ENCODE measurements at regions not wholly inside any gene's neighbourhood (a gene's known extent, or its start where the extent isn't known, plus 50 kb on each side); places are given as distances from the start of the nearest gene placed in this dataset.

- Histone ChIP-seq H3K4me1 (ENCODE audit: control insufficient read depth in 3 of 3, insufficient read depth in 2 of 3, low read depth in 1 of 3, low read length in 2 of 3) (no peaks in the 10 kb centered on the region), H3K36me3 (ENCODE audit: control insufficient read depth in 3 of 3, insufficient read depth in 2 of 3, low read depth in 1 of 3, low read length in 3 of 3) (no peaks in the 10 kb centered on the region), H3K4me3 (ENCODE audit: low read depth in 1 of 3, low read length in 3 of 3) (no peak overlapping the region), H3K27me3 (ENCODE audit: control insufficient read depth in 3 of 3, insufficient read depth in 3 of 3, low read length in 3 of 3) (no peaks in the 10 kb centered on the region), H3K27ac (ENCODE audit: low read depth in 1 of 3, low read length in 2 of 3) (no peak overlapping the region), H3K9me3 (ENCODE audit: control insufficient read depth in 2 of 2, insufficient read depth in 1 of 2, low read depth in 1 of 2, low read length in 1 of 2) (no peaks in the 10 kb centered on the region)
- DNase-seq (peak; percentile 55 to 56), FAIRE-seq (no peak)
- 35 to 54% (median 41%) methylated on average over 7 of the region's 7 CpGs for WGBS, 3 donors
Measured at GRCh38 chr21:27802816-27803475, 836.1 kb upstream of the ADAMTS5 start.

- Histone ChIP-seq H3K27ac (ENCODE audit: low read depth in 1 of 3, low read length in 2 of 3) (no peak overlapping the region), H3K9me3 (ENCODE audit: control insufficient read depth in 2 of 2, insufficient read depth in 1 of 2, low read depth in 1 of 2, low read length in 1 of 2) (no peaks in the 10 kb centered on the region), H3K27me3 (ENCODE audit: control insufficient read depth in 3 of 3, insufficient read depth in 3 of 3, low read length in 3 of 3) (no peaks in the 10 kb centered on the region), H3K4me3 (ENCODE audit: low read depth in 1 of 3, low read length in 3 of 3) (no peak overlapping the region), H3K36me3 (ENCODE audit: control insufficient read depth in 3 of 3, insufficient read depth in 2 of 3, low read depth in 1 of 3, low read length in 3 of 3) (no peaks in the 10 kb centered on the region), H3K4me1 (ENCODE audit: control insufficient read depth in 3 of 3, insufficient read depth in 2 of 3, low read depth in 1 of 3, low read length in 2 of 3) (no peaks in the 10 kb centered on the region)
- DNase-seq: no peak
- 66 to 87% (median 85%) methylated on average over 8 of the region's 8 CpGs for WGBS, 3 donors
- no peak for FAIRE-seq
Measured at GRCh38 chr21:27799861-27800260, 833.0 kb upstream of the ADAMTS5 start.

GRCh38 chr21:27796106-27796505 lies 829.2 kb upstream of the ADAMTS5 start:
- WGBS, 3 donors: 16 to 46% (median 24%) methylated on average over 2 of the region's 2 CpGs
- H3K4me1 ChIP-seq (ENCODE audit: control insufficient read depth in 3 of 3, insufficient read depth in 2 of 3, low read depth in 1 of 3, low read length in 2 of 3): no peaks in the 10 kb centered on the region
- no peaks in the 10 kb centered on the region for H3K9me3 ChIP-seq (ENCODE audit: control insufficient read depth in 2 of 2, insufficient read depth in 1 of 2, low read depth in 1 of 2, low read length in 1 of 2)
- DNase-seq (no peak), FAIRE-seq (no peak)
- H3K27ac ChIP-seq (ENCODE audit: low read depth in 1 of 3, low read length in 2 of 3): no peak overlapping the region
- no peak overlapping the region for H3K4me3 ChIP-seq (ENCODE audit: low read depth in 1 of 3, low read length in 3 of 3)
- no peaks in the 10 kb centered on the region for H3K27me3 ChIP-seq (ENCODE audit: control insufficient read depth in 3 of 3, insufficient read depth in 3 of 3, low read length in 3 of 3)
- H3K36me3 ChIP-seq (ENCODE audit: control insufficient read depth in 3 of 3, insufficient read depth in 2 of 3, low read depth in 1 of 3, low read length in 3 of 3): no peaks in the 10 kb centered on the region

- Histone ChIP-seq H3K27ac (ENCODE audit: low read depth in 1 of 3, low read length in 2 of 3) (no peak overlapping the region), H3K27me3 (ENCODE audit: control insufficient read depth in 3 of 3, insufficient read depth in 3 of 3, low read length in 3 of 3) (no peaks in the 10 kb centered on the region), H3K4me3 (ENCODE audit: low read depth in 1 of 3, low read length in 3 of 3) (no peak overlapping the region), H3K36me3 (ENCODE audit: control insufficient read depth in 3 of 3, insufficient read depth in 2 of 3, low read depth in 1 of 3, low read length in 3 of 3) (no peaks in the 10 kb centered on the region), H3K4me1 (ENCODE audit: control insufficient read depth in 3 of 3, insufficient read depth in 2 of 3, low read depth in 1 of 3, low read length in 2 of 3) (no peaks in the 10 kb centered on the region), H3K9me3 (ENCODE audit: control insufficient read depth in 2 of 2, insufficient read depth in 1 of 2, low read depth in 1 of 2, low read length in 1 of 2) (no peaks in the 10 kb centered on the region)
- 72 to 83% (median 81%) methylated on average over 2 of the region's 2 CpGs for WGBS, 3 donors
- DNase-seq (no peak), FAIRE-seq (no peak)
Measured at GRCh38 chr21:27795418-27795817, 828.5 kb upstream of the ADAMTS5 start.

GRCh38 chr21:27793901-27794300 lies 827.0 kb upstream of the ADAMTS5 start:
- Histone ChIP-seq H3K36me3 (ENCODE audit: control insufficient read depth in 3 of 3, insufficient read depth in 2 of 3, low read depth in 1 of 3, low read length in 3 of 3) (no peaks in the 10 kb centered on the region), H3K9me3 (ENCODE audit: control insufficient read depth in 2 of 2, insufficient read depth in 1 of 2, low read depth in 1 of 2, low read length in 1 of 2) (no peaks in the 10 kb centered on the region), H3K27me3 (ENCODE audit: control insufficient read depth in 3 of 3, insufficient read depth in 3 of 3, low read length in 3 of 3) (no peaks in the 10 kb centered on the region), H3K4me1 (ENCODE audit: control insufficient read depth in 3 of 3, insufficient read depth in 2 of 3, low read depth in 1 of 3, low read length in 2 of 3) (no peaks in the 10 kb centered on the region), H3K4me3 (ENCODE audit: low read depth in 1 of 3, low read length in 3 of 3) (no peak overlapping the region), H3K27ac (ENCODE audit: low read depth in 1 of 3, low read length in 2 of 3) (no peak overlapping the region)
- DNase-seq: no peak
- WGBS, 3 donors: 0 to 48% (median 3%) methylated on average over 1 of the region's 1 CpG
- FAIRE-seq: no peak

- Histone ChIP-seq H3K4me1 (ENCODE audit: control insufficient read depth in 3 of 3, insufficient read depth in 2 of 3, low read depth in 1 of 3, low read length in 2 of 3) (peaks cover 0 to 3% (median 3%) of the 10 kb centered on the region in 3 donors), H3K9me3 (ENCODE audit: control insufficient read depth in 2 of 2, insufficient read depth in 1 of 2, low read depth in 1 of 2, low read length in 1 of 2) (no peaks in the 10 kb centered on the region), H3K27me3 (ENCODE audit: control insufficient read depth in 3 of 3, insufficient read depth in 3 of 3, low read length in 3 of 3) (no peaks in the 10 kb centered on the region), H3K36me3 (ENCODE audit: control insufficient read depth in 3 of 3, insufficient read depth in 2 of 3, low read depth in 1 of 3, low read length in 3 of 3) (no peaks in the 10 kb centered on the region), H3K4me3 (ENCODE audit: low read depth in 1 of 3, low read length in 3 of 3) (no peak overlapping the region), H3K27ac (ENCODE audit: low read depth in 1 of 3, low read length in 2 of 3) (no peak overlapping the region)
- DNase-seq (peak; percentile 54 to 79), FAIRE-seq (no peak)
Measured at GRCh38 chr21:27787046-27787445, 820.2 kb upstream of the ADAMTS5 start.

- no peaks in the 10 kb centered on the region for H3K27me3 ChIP-seq (ENCODE audit: control insufficient read depth in 3 of 3, insufficient read depth in 3 of 3, low read length in 3 of 3)
- H3K9me3 ChIP-seq (ENCODE audit: control insufficient read depth in 2 of 2, insufficient read depth in 1 of 2, low read depth in 1 of 2, low read length in 1 of 2): no peaks in the 10 kb centered on the region
- 21 to 67% (median 27%) methylated on average over 2 of the region's 2 CpGs for WGBS, 3 donors
- H3K4me1 ChIP-seq (ENCODE audit: control insufficient read depth in 3 of 3, insufficient read depth in 2 of 3, low read depth in 1 of 3, low read length in 2 of 3): peaks cover 0 to 2% (median 0%) of the 10 kb centered on the region in 3 donors
- DNase-seq: peak; percentile 44 to 45
- peak overlapping the region in 1 of 3 donors; percentile 17 for H3K27ac ChIP-seq (ENCODE audit: low read depth in 1 of 3, low read length in 2 of 3)
- no peaks in the 10 kb centered on the region for H3K36me3 ChIP-seq (ENCODE audit: control insufficient read depth in 3 of 3, insufficient read depth in 2 of 3, low read depth in 1 of 3, low read length in 3 of 3)
- FAIRE-seq: no peak
- H3K4me3 ChIP-seq (ENCODE audit: low read depth in 1 of 3, low read length in 3 of 3): no peak overlapping the region
Measured at GRCh38 chr21:27779606-27780005, 812.7 kb upstream of the ADAMTS5 start.

GRCh38 chr21:27776925-27777553 lies 810.2 kb upstream of the ADAMTS5 start:
- Histone ChIP-seq H3K4me3 (ENCODE audit: low read depth in 1 of 3, low read length in 3 of 3) (no peak overlapping the region), H3K27ac (ENCODE audit: low read depth in 1 of 3, low read length in 2 of 3) (no peak overlapping the region), H3K36me3 (ENCODE audit: control insufficient read depth in 3 of 3, insufficient read depth in 2 of 3, low read depth in 1 of 3, low read length in 3 of 3) (no peaks in the 10 kb centered on the region), H3K27me3 (ENCODE audit: control insufficient read depth in 3 of 3, insufficient read depth in 3 of 3, low read length in 3 of 3) (no peaks in the 10 kb centered on the region), H3K4me1 (ENCODE audit: control insufficient read depth in 3 of 3, insufficient read depth in 2 of 3, low read depth in 1 of 3, low read length in 2 of 3) (peaks cover 0 to 2% (median 0%) of the 10 kb centered on the region in 3 donors), H3K9me3 (ENCODE audit: control insufficient read depth in 2 of 2, insufficient read depth in 1 of 2, low read depth in 1 of 2, low read length in 1 of 2) (no peaks in the 10 kb centered on the region)
- FAIRE-seq: no peak
- 7 to 45% (median 22%) methylated on average over 9 of the region's 9 CpGs for WGBS, 3 donors
- peak in 1 of 2 donors; percentile 29 for DNase-seq

- no peaks in the 10 kb centered on the region for H3K9me3 ChIP-seq (ENCODE audit: control insufficient read depth in 2 of 2, insufficient read depth in 1 of 2, low read depth in 1 of 2, low read length in 1 of 2)
Measured at GRCh38 chr21:27772816-27773215, 805.9 kb upstream of the ADAMTS5 start.

More at GRCh38 chr21:27772816-27773215, 805.9 kb upstream of the ADAMTS5 start:
- peaks cover 0 to 2% (median 0%) of the 10 kb centered on the region in 3 donors for H3K4me1 ChIP-seq (ENCODE audit: control insufficient read depth in 3 of 3, insufficient read depth in 2 of 3, low read depth in 1 of 3, low read length in 2 of 3)
- H3K27me3 ChIP-seq (ENCODE audit: control insufficient read depth in 3 of 3, insufficient read depth in 3 of 3, low read length in 3 of 3): no peaks in the 10 kb centered on the region
- no peak for FAIRE-seq
- H3K36me3 ChIP-seq (ENCODE audit: control insufficient read depth in 3 of 3, insufficient read depth in 2 of 3, low read depth in 1 of 3, low read length in 3 of 3): no peaks in the 10 kb centered on the region
- no peak overlapping the region for H3K4me3 ChIP-seq (ENCODE audit: low read depth in 1 of 3, low read length in 3 of 3)
- DNase-seq: no peak
- H3K27ac ChIP-seq (ENCODE audit: low read depth in 1 of 3, low read length in 2 of 3): no peak overlapping the region
